H54 (cell line): ENCODE measurements at regions not wholly inside any gene's neighbourhood (a gene's known extent, or its start where the extent isn't known, plus 50 kb on each side); places are given as distances from the start of the nearest gene placed in this dataset.
"Not testable (repeated sequence)": the region's sequence is repeated elsewhere in the genome, so short reads cannot be mapped to it uniquely, and the experiment has no call there.

Experiments used
- DNase-seq: peaks from one replicate; pipeline ENCODE4 v3.0.0; 2011; ENCODE audit warnings: low spot score, mixed read lengths; ENCODE audit not compliant: insufficient read length
- FAIRE-seq: peaks from 3 replicates; lab custom pipeline; 2011; peaks lifted over from hg19 to GRCh38; lab: Jason Lieb, UNC
- POLR2A ChIP-seq: IDR thresholded peaks from 2 replicates; pipeline ENCODE4 v1.6.1; 2011; ENCODE audit warnings: low read depth, mild to moderate bottlenecking, low read length

DNA sequence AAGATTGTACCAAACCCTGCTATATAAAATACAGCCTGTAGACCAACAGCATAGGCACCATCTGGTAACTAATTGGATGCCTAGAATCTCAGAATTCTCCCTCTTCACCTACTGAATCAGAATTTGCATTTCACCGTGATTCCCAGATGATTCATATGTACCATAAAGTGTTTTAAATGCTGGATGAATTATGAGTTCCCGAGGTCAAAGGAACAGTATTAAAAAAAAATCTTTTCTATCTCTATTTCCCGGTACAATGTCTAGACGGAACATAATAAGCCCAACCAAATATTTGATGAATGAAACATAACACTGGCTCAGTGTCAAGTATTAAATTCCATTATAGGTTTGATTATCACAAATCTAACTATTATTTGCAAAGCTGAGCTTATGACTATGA, 280.0 kb downstream of the ANKRD50 start:
- DNase-seq (no peak), FAIRE-seq (no peak)
- no peak for TF ChIP-seq POLR2A

DNA sequence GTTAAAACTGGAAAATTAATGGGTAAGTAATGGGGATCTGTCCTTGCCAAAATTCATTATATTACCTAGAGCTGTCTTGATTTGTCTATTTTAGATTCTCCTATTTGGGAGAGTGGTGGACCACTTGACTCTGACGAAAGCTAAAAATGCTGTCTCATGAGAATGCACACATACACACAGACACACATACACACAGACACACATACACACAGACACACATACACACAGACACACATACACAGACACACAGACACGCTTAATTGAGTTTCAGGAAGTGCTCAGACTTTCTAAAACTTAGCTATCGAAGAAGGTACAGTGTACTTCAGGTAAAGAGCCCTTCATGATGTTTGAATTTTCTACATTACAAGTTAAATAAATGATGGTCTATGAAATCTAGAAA, 279.5 kb downstream of the ANKRD50 start:
- DNase-seq (no peak), FAIRE-seq (no peak)
- TF ChIP-seq POLR2A = no peak

DNA sequence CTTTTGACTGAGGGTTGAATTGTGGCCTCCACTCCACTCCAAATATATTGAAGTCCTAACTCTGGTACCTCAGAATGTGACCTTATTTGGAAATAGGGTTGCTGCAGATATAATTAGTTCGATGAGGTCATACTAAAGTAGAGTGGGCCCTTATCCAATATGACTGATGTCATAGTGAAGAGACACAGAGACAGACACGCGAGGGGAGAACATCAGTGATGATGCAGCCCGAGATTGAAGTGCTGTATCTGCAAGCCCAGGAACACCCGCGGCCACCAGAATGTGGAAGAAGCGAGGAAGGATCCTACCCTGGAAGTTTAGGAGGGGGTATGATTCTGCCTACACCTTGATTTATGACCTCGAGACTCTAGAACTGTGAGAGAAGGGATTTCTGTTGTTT, 279.0 kb downstream of the ANKRD50 start:
- no peak for DNase-seq
- FAIRE-seq = no peak
- no peak for TF ChIP-seq POLR2A

DNA sequence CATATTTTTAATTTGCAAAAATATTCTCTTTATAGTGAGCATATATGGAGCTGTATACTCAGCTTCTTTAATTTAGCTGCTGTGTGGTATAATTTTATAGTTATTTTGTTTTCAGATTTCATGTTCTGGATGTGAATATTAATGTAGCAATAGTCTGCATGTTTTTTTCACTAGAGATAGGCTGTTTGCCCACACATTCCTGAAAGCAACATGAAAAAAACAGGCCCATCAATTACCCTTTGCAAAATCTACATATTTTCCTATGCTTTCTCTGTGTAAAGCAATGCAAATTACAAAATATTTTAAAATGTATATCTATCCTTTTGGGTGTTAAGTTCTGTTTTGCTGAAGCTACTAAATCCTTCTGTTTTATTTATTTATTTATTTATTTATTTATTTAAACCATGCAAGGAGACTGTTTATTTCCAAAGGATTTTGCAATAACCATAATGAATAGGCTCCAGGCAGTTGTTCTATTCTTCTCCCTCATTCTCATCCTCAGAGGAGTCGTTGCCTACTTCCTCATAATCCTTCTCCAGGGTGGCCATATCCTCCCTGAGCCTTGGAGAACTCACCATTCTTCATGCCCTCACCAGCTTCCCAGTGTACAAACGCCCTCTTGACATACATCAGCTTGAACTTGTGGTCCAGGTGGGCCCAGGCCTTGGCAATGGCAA, 277.1 kb downstream of the ANKRD50 start:
- TF ChIP-seq POLR2A = no peak
- DNase-seq (no peak), FAIRE-seq (no peak)

DNA sequence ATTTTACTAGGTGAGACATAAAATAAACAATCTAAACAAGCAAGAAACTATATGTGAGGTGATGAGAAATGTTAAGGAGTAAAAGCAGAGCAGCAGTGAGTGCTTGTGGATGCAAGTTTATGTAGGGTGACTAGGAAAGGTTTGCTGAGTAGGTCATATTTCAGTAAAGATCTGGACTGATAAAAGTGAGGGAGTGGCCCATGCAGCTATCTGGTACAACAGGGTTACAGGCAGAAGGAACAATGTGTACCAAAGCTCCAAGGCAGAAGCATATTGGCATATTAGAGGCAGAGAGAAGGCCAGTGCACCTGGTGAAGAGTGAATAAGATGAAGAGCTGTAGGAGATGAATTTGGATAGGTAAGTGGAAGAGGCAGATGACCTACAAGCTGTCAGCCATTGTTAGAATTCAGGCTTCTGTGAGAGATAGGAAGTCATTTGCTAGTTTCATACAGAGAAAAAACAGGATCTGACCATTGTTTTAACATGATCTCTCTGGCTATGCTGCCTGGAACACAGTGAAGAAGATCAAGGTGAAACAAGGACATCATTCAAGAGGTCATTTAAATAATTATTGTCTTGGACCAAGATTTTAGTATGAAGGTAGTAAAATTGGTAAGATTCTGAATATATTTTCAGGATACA, 274.6 kb downstream of the ANKRD50 start:
- DNase-seq (no peak), FAIRE-seq (no peak)
- no peak for TF ChIP-seq POLR2A

DNA sequence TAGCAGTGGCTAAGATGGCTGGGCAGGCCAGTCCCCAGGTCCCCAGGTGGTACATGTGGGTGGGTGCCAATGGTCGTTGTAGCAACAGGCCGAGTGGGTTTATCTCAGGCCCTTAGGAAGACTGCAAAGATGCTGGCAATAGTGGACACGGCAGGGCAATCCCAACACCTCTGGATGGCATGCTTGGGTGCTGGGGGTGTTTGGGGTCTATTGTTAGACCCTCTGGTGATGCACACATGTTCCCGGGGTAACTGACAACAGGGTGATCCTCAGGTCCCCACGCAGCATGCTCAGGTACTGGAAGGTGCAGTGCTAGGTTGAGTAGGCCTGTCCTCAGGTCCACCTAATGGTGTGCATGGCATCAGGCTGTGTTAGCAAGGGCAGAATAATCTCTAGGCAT, 267.5 kb downstream of the ANKRD50 start:
- TF ChIP-seq POLR2A = no peak
- FAIRE-seq = no peak
- no peak for DNase-seq

DNA sequence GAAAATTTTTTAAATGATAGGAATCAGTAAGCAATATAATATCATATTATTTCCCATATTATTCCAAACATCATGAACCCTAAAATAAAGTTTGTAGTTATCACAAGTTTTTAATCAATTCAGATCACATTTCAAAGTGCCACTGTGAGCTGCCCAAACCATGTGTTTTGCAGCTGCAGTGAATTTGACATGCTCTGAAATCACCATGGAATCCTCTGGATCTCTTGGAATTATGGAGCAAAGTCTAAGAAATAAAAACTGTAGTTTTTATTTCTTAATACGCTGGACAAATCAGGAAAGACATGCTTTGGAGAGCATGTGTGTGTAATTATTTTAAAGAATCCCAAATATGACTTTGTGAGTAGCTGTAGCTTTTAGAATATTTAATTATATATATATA, 262.7 kb downstream of the ANKRD50 start:
- FAIRE-seq = no peak
- TF ChIP-seq POLR2A = no peak

DNA sequence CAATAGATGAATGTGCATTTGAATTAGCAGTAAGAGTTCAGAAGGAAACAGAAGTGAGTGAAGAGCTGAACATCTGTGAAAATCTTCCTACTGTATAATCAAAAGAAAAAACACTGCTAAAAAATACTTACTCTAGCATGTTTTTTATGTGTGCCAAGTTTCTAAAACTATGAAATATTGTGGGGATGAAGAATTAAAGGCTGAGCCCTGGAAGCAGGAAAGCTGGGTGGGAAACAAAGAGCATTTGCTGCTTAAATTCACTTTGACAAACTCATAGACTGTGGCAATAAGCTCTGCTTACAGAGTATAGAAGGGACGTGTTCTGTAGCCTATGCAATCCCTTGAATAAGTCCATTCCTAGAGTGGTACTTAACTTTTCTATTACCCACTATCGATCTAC, 261.7 kb downstream of the ANKRD50 start:
- FAIRE-seq (no peak), DNase-seq (no peak)
- TF ChIP-seq POLR2A = no peak

More for the DNA sequence above, 262.7 kb downstream of the ANKRD50 start:
- DNase-seq = no peak

DNA sequence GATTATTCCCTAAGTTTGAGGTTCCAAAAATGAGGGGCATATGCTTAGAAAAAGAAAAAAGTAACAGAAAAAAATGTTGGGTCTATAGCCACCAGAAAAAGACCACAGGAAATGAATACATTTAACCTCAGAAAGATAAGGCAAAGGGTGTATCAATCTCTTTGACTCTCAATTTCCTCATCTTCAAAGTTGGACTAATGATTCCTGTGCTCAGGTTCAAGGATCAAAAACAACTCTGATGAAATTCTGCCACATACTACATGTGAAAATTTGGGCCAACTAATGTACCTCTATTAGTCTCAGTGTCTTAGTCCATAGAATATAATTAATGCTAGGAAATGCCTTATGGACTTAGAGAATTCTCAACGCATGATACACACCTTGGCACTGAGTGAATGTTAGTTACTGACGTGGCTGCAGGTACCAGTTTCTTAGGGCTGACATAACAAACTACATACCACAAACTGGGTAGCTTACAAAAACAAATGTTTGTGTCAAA, 257.7 kb downstream of the ANKRD50 start:
- no peak for DNase-seq
- no peak for TF ChIP-seq POLR2A
- no peak for FAIRE-seq

DNA sequence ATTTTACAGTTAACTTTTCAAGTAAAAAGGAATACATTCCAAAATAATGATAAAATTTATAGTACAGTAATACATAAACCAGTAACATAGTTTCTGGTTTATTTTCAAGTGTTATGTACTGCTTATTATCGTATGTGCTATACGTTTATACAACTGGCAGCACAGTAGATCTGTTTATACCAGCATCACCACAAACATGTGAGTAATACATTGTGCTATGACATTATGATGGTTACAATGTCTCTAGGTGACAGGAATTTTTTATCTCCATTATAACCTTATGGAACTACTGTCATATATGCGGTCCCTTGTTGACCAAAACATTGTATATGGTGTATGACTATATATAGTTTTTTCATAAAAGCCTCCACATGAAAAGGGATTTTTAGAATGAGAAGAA, 256.9 kb downstream of the ANKRD50 start:
- no peak for DNase-seq
- TF ChIP-seq POLR2A = no peak
- FAIRE-seq = no peak

DNA sequence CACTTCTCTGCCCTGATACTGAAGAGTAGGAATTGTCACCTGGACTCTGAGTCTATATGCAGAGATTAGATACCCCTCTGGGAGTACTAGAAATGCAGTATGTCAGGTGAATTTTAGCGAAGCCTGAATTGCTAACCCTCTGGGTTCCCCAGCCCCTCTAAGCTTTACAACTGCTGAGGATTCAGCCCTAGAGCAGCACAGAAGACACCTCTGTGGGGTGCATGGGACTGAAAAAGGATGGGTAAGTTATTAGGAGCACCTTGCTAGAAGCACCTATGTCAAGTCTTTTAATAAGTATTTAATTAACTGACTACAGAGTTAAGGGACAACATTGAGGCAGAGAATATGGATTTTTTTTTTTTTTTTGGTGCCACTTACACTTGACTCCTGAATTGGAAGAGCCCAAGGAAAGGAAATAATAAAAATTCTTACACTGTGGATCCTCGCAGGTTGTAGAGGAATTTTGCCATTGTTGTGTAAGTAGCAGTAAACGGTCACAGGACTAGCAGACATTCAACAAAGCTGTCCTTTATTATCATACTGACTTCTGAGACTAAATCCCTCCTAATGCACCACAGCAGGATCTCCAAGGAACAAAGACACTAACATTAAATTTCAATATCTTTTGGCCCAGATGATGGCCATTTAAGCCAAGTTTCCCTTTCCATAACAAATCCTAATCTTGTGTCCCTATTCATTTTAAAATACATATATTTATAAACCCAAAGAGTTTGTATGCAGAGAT, 253.2 kb downstream of the ANKRD50 start:
- no peak for DNase-seq
- TF ChIP-seq POLR2A = no peak
- FAIRE-seq = no peak

DNA sequence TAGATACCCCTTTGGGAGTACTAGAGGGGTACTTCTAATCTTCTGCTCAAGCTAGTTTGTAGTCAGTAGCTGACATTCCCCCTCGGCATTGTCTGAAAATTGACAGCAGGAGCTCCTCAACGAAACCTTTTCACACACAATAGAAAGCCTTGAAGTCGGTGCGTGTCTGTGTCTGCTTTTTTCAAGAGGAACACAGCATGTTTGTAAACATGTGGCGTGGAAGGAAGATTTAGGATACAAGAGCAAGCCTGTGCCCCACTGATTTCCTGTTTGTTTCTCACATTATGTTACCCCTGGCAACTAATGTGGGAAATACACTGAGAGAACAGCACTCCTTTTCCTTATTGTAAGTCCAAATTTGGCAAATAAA, 252.6 kb downstream of the ANKRD50 start:
- no peak for TF ChIP-seq POLR2A
- no peak for FAIRE-seq

DNA sequence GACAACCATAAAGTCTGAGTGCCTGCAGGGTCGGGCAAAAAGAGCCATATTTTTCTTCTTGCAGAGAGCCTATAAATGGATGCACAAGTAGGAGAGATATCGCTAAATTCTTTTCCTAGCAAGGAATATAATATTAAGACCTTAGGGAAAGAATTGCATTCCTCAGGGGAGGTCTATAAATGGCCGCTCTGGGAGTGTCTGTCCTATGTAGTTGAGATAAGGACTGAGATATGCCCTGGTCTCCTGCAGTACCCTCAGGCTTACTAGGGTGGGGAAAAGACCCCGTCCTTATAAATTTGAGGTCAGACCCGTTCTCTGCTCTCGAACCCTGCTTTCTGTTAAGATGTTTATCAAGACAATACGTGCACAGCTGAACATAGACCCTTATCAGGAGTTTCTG, 250.9 kb downstream of the ANKRD50 start:
- FAIRE-seq, DNase-seq: not testable (repeated sequence)

More for the DNA sequence above, 252.6 kb downstream of the ANKRD50 start:
- DNase-seq = no peak
